ENCODE measurements at regions not wholly inside any gene's neighbourhood (a gene's known extent, or its start where the extent isn't known, plus 50 kb on each side); places are given as distances from the start of the nearest gene placed in this dataset.
"Not testable (repeated sequence)": the region's sequence is repeated elsewhere in the genome, so short reads cannot be mapped to it uniquely, and the experiment has no call there.

DNA sequence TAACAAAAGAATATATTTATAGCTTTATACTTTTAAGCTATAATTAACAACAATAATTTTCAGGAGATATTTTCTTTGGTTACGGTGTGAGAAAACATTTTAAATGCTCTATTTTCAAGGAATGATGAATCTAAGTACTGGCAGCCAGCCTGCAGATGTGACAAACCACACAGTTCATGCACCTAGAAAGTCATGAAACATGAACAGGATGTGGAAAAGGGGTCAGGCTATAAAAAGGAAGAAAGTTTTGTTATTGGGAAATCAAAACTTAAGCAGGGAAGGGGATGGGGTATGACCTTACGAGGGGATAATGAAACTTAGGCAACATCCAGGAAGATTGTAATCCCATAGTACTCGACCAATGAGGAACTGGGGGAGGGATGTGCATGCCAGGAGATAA lies 508.7 kb upstream of the GRAMD2B start:
- no peak for DNase-seq (ENCODE audit: low read depth, low spot score)
- dilution Hi-C loops (cut with MboI; ENCODE audit: extremely low pct_ligation_motif_present, low sequenced_read_pairs): no loop called here
- TF ChIP-seq POLR2A (IDR thresholded peaks at IDR 0.05; ENCODE audit: low read depth, low read length): no peak
- TF ChIP-seq CTCF (IDR thresholded peaks at IDR 0.05; ENCODE audit: extremely low read depth in 1 of 2, insufficient read depth in 1 of 2, low read depth in 1 of 2, low read length in 2 of 2): no peak
- TF ChIP-seq MYC (IDR thresholded peaks at IDR 0.05; ENCODE audit: low read depth, low read length): no peak
- no peak for TF ChIP-seq MAX (IDR thresholded peaks at IDR 0.05; ENCODE audit: insufficient read depth, insufficient read length)
- no peak for TF ChIP-seq JUN (IDR thresholded peaks at IDR 0.05; ENCODE audit: borderline replicate concordance, insufficient read depth, insufficient read length, low read depth)
- TF ChIP-seq GATA2 (IDR thresholded peaks at IDR 0.05; ENCODE audit: insufficient read depth, insufficient read length, low read depth, low read length): no peak
- no peak for TF ChIP-seq EZH2 (IDR thresholded peaks at IDR 0.05; ENCODE audit: borderline replicate concordance, low read depth, low read length, severe bottlenecking)
- TF ChIP-seq POLR2AphosphoS5 (IDR thresholded peaks at IDR 0.05; ENCODE audit: insufficient read depth, low read depth, low read length): no peak
- intact Hi-C loops (cut with micrococcal nuclease): no loop called here
- Histone ChIP-seq H3K4me1 (ENCODE audit: control insufficient read depth, extremely low read depth, insufficient read depth, low read length) (no peaks in the 10 kb centered on the region), H4K20me1 (replicated peaks; ENCODE audit: control insufficient read depth, extremely low read depth, insufficient read depth, low read length) (no peaks in the 10 kb centered on the region), H2AFZ (ENCODE audit: low read depth, low read length) (no peak overlapping the region), H3K27me3 (ENCODE audit: control insufficient read depth in 2 of 2, insufficient read depth in 2 of 2, low read length in 2 of 2) (no peaks in the 10 kb centered on the region), H3K9me3 (replicated peaks; ENCODE audit: control insufficient read depth, insufficient read depth, low read length) (no peaks in the 10 kb centered on the region), H3K79me2 (ENCODE audit: control insufficient read depth, insufficient read depth, low read length) (no peaks in the 10 kb centered on the region), H3K27ac (ENCODE audit: insufficient read depth, low read depth, low read length) (no peak overlapping the region), H3K9ac (replicated peaks; ENCODE audit: extremely low read depth, insufficient read depth, low read length) (no peak overlapping the region), H3K4me3 (replicated peaks in 1 of 3; ENCODE audit: insufficient read depth in 1 of 3, low read depth in 1 of 3, low read length in 3 of 3) (no peak overlapping the region), H3K4me2 (ENCODE audit: insufficient read depth, low read length) (no peak overlapping the region), H3K36me3 (ENCODE audit: control insufficient read depth in 2 of 2, extremely low read depth in 1 of 2, insufficient read depth in 2 of 2, low read length in 2 of 2) (no peaks in the 10 kb centered on the region), H3K9me1 (replicated peaks; ENCODE audit: control insufficient read depth, extremely low read depth, insufficient read depth, low read length) (no peaks in the 10 kb centered on the region)
- ChIA-PET CTCF (no interaction called here), POLR2A (no interaction called here)
- no peak for FAIRE-seq
- no TSS peak for BruUV-seq (replicated peaks)

- H3K4me3 ChIP-seq (replicated peaks in 1 of 3; ENCODE audit: insufficient read depth in 1 of 3, low read depth in 1 of 3, low read length in 3 of 3); H3K9ac ChIP-seq (replicated peaks; ENCODE audit: extremely low read depth, insufficient read depth, low read length); H3K9me3 ChIP-seq (replicated peaks; ENCODE audit: control insufficient read depth, insufficient read depth, low read length); H3K4me1 ChIP-seq (ENCODE audit: control insufficient read depth, extremely low read depth, insufficient read depth, low read length); FAIRE-seq; DNase-seq (ENCODE audit: low read depth, low spot score); dilution Hi-C loops (cut with MboI; ENCODE audit: extremely low pct_ligation_motif_present, low sequenced_read_pairs); POLR2A ChIA-PET; CTCF ChIA-PET; H3K79me2 ChIP-seq (ENCODE audit: control insufficient read depth, insufficient read depth, low read length); H3K27ac ChIP-seq (ENCODE audit: insufficient read depth, low read depth, low read length); H3K9me1 ChIP-seq (replicated peaks; ENCODE audit: control insufficient read depth, extremely low read depth, insufficient read depth, low read length); intact Hi-C loops (cut with micrococcal nuclease); H3K27me3 ChIP-seq (ENCODE audit: control insufficient read depth in 2 of 2, insufficient read depth in 2 of 2, low read length in 2 of 2); H2AFZ ChIP-seq (ENCODE audit: low read depth, low read length); H4K20me1 ChIP-seq (replicated peaks; ENCODE audit: control insufficient read depth, extremely low read depth, insufficient read depth, low read length); BruUV-seq (replicated peaks); H3K36me3 ChIP-seq (ENCODE audit: control insufficient read depth in 2 of 2, extremely low read depth in 1 of 2, insufficient read depth in 2 of 2, low read length in 2 of 2); H3K4me2 ChIP-seq (ENCODE audit: insufficient read depth, low read length): not testable (repeated sequence)
These were observed 499.3 kb upstream of the GRAMD2B start for GRCh38 chr5:125923958-125924357.

Measured in endothelial cell of umbilical vein (primary cell).